Mesothelial cell of epicardium (in vitro differentiated cells): ENCODE measurements at regions not wholly inside any gene's neighbourhood (a gene's known extent, or its start where the extent isn't known, plus 50 kb on each side); places are given as distances from the start of the nearest gene placed in this dataset.
"Not testable (repeated sequence)": the region's sequence is repeated elsewhere in the genome, so short reads cannot be mapped to it uniquely, and the experiment has no call there.

Source experiments
- DNase-seq, 2 experiments: peaks; one replicate each; pipeline ENCODE4 v3.0.0; 2021; ENCODE audit warnings: low spot score in 2 of 2; ENCODE audit not compliant: unreplicated experiment in 2 of 2
- H3K27ac Mint-ChIP-seq: 2 replicates; pipeline ENCODE4 v1.8.0; 2021; ENCODE audit warnings: mixed read lengths
- H3K27me3 Mint-ChIP-seq: 2 replicates; pipeline ENCODE4 v1.8.0; 2021; ENCODE audit warnings: low read depth, mixed read lengths
- H3K36me3 Mint-ChIP-seq: 2 replicates; pipeline ENCODE4 v1.8.0; 2021; ENCODE audit warnings: mixed read lengths
- H3K4me1 Mint-ChIP-seq: 2 replicates; pipeline ENCODE4 v1.8.0; 2021; ENCODE audit warnings: mixed read lengths
- H3K4me3 Mint-ChIP-seq: 2 replicates; pipeline ENCODE4 v1.8.0; 2021; ENCODE audit warnings: mild to moderate bottlenecking, moderate library complexity, mixed read lengths
- H3K9me3 Mint-ChIP-seq: 2 replicates; pipeline ENCODE4 v1.8.0; 2021; ENCODE audit warnings: mixed read lengths
- CTCF ChIP-seq: fragments of 200-600 bp; sonication (generic); IDR thresholded peaks from one replicate; pipeline ENCODE4 v1.5.0; 2021; ENCODE audit warnings: antibody characterized with exemption; ENCODE audit not compliant: unreplicated experiment

GRCh38 chr5:25515525-25515924 is 870.7 kb upstream of the CDH10 start:
- no peaks in the 10 kb centered on the region for H3K4me1 Mint-ChIP-seq
- no peaks in the 10 kb centered on the region for H3K27me3 Mint-ChIP-seq
- no peak overlapping the region for H3K27ac Mint-ChIP-seq
- peaks cover 9% of the 10 kb centered on the region for H3K9me3 Mint-ChIP-seq
- no peak for DNase-seq
- TF ChIP-seq CTCF: no peak
- H3K36me3 Mint-ChIP-seq: no peaks in the 10 kb centered on the region
- no peak overlapping the region for H3K4me3 Mint-ChIP-seq

GRCh38 chr5:25510692-25511091 is 865.9 kb upstream of the CDH10 start:
- H3K9me3 Mint-ChIP-seq, H3K36me3 Mint-ChIP-seq, H3K27me3 Mint-ChIP-seq, H3K4me3 Mint-ChIP-seq, DNase-seq, H3K4me1 Mint-ChIP-seq, H3K27ac Mint-ChIP-seq: not testable (repeated sequence)

- not testable (repeated sequence) for DNase-seq, H3K4me3 Mint-ChIP-seq, H3K4me1 Mint-ChIP-seq, H3K36me3 Mint-ChIP-seq, H3K27ac Mint-ChIP-seq, H3K27me3 Mint-ChIP-seq
- H3K9me3 Mint-ChIP-seq: peaks cover 12% of the 10 kb centered on the region
Measured at GRCh38 chr5:25508011-25508410, 863.2 kb upstream of the CDH10 start.

GRCh38 chr5:25500635-25501034 is 855.9 kb upstream of the CDH10 start:
- no peaks in the 10 kb centered on the region for H3K36me3 Mint-ChIP-seq
- TF ChIP-seq CTCF: no peak
- H3K4me3 Mint-ChIP-seq: no peak overlapping the region
- H3K27me3 Mint-ChIP-seq: no peaks in the 10 kb centered on the region
- H3K4me1 Mint-ChIP-seq: no peaks in the 10 kb centered on the region
- H3K9me3 Mint-ChIP-seq: peaks cover 4% of the 10 kb centered on the region
- DNase-seq: no peak
- no peak overlapping the region for H3K27ac Mint-ChIP-seq

GRCh38 chr5:25489834-25490538 is 845.2 kb upstream of the CDH10 start:
- no peak overlapping the region for H3K27ac Mint-ChIP-seq
- no peak overlapping the region for H3K4me3 Mint-ChIP-seq
- DNase-seq: no peak
- no peaks in the 10 kb centered on the region for H3K4me1 Mint-ChIP-seq
- H3K36me3 Mint-ChIP-seq: no peaks in the 10 kb centered on the region
- no peaks in the 10 kb centered on the region for H3K27me3 Mint-ChIP-seq
- H3K9me3 Mint-ChIP-seq: peaks cover 4% of the 10 kb centered on the region
- TF ChIP-seq CTCF: no peak

GRCh38 chr5:25488119-25488518 is 843.3 kb upstream of the CDH10 start:
- H3K36me3 Mint-ChIP-seq: no peaks in the 10 kb centered on the region
- peaks cover 8% of the 10 kb centered on the region for H3K9me3 Mint-ChIP-seq
- no peak overlapping the region for H3K27ac Mint-ChIP-seq
- no peaks in the 10 kb centered on the region for H3K4me1 Mint-ChIP-seq
- no peak for TF ChIP-seq CTCF
- no peaks in the 10 kb centered on the region for H3K27me3 Mint-ChIP-seq
- no peak overlapping the region for H3K4me3 Mint-ChIP-seq
- no peak for DNase-seq

- DNase-seq: no peak
- Mint-ChIP-seq H3K27me3 (no peaks in the 10 kb centered on the region), H3K36me3 (no peaks in the 10 kb centered on the region), H3K9me3 (peaks cover 8% of the 10 kb centered on the region), H3K4me3 (no peak overlapping the region), H3K4me1 (no peaks in the 10 kb centered on the region), H3K27ac (no peak overlapping the region)
- no peak for TF ChIP-seq CTCF
Measured at GRCh38 chr5:25484391-25484790, 839.6 kb upstream of the CDH10 start.
